CD4-positive, alpha-beta T cell (primary cell): ENCODE measurements at regions not wholly inside any gene's neighbourhood (a gene's known extent, or its start where the extent isn't known, plus 50 kb on each side); places are given as distances from the start of the nearest gene placed in this dataset.

Experiments used
- ATAC-seq: fragments of 200-7000 bp; cut with Tn5 transposase; one replicate; pipeline ENCODE4 v1.10.0; 2022; ENCODE audit warnings: mild to moderate bottlenecking; ENCODE audit not compliant: poor library complexity
- CTCF ChIA-PET: fragments of 350-600 bp; sonication (Branson Sonifier 250); formaldehyde crosslinking; loops from one replicate; lab custom pipeline; 2021; ENCODE audit warnings: antibody characterized with exemption, inconsistent platforms; lab: Charles Lee
- POLR2A ChIA-PET: fragments of 350-600 bp; sonication (Branson Sonifier 250); formaldehyde crosslinking; loops from one replicate; lab custom pipeline; 2021; ENCODE audit warnings: antibody characterized with exemption, inconsistent platforms; lab: Charles Lee
- DNase-seq, 14 experiments: peaks; one replicate each; pipeline ENCODE4 v3.0.0-alpha.2; 2013 to 2020; ENCODE audit warnings: mixed read lengths in 2 of 14
- H3K27ac ChIP-seq, 2 donors: one replicate each; pipeline versions ENCODE4 v1.5.1 to v1.7.0; 2013; ENCODE audit warnings: low read length in 2 of 2, low read depth in 1 of 2, mild to moderate bottlenecking in 1 of 2
- H3K27me3 ChIP-seq, 2 experiments: 1 replicate in 1 of 2; 2 replicates in 1 of 2; pipeline versions ENCODE4 v1.6.1 to v1.7.0; 2013; ENCODE audit warnings: low read length in 2 of 2, control low read depth in 1 of 2, mild to moderate bottlenecking in 1 of 2, moderate library complexity in 1 of 2; ENCODE audit not compliant: insufficient read depth in 2 of 2, control insufficient read depth in 1 of 2
- H3K36me3 ChIP-seq: one replicate; pipeline ENCODE4 v1.6.1; 2013; ENCODE audit warnings: low read length, control low read depth; ENCODE audit not compliant: insufficient read depth
- H3K4me1 ChIP-seq: one replicate; pipeline ENCODE4 v1.6.1; 2013; ENCODE audit warnings: low read length, control low read depth; ENCODE audit not compliant: insufficient read depth
- H3K4me3 ChIP-seq: one replicate; pipeline ENCODE4 v1.5.1; 2013; ENCODE audit warnings: mild to moderate bottlenecking, low read length, moderate library complexity
- H3K9me3 ChIP-seq, 2 experiments: 1 replicate in 1 of 2; 2 replicates in 1 of 2; pipeline versions ENCODE4 v1.6.1 to v1.7.0; 2013; ENCODE audit warnings: low read length in 2 of 2, mild to moderate bottlenecking in 2 of 2, control low read depth in 1 of 2, moderate library complexity in 1 of 2; ENCODE audit not compliant: control insufficient read depth in 1 of 2, insufficient read depth in 1 of 2
- H3K27ac Mint-ChIP-seq: one replicate; pipeline ENCODE4 v1.8.0; 2020; ENCODE audit warnings: mixed read lengths
- H3K27me3 Mint-ChIP-seq: one replicate; pipeline ENCODE4 v1.8.0; 2021; ENCODE audit warnings: mixed read lengths
- H3K36me3 Mint-ChIP-seq: one replicate; pipeline ENCODE4 v1.8.0; 2021; ENCODE audit warnings: low read depth, mixed read lengths
- H3K4me1 Mint-ChIP-seq: one replicate; pipeline ENCODE4 v1.8.0; 2021; ENCODE audit warnings: low read depth, mixed read lengths
- H3K4me3 Mint-ChIP-seq: one replicate; pipeline ENCODE4 v1.8.0; 2020; ENCODE audit warnings: mild to moderate bottlenecking, mixed read lengths
- H3K9me3 Mint-ChIP-seq: one replicate; pipeline ENCODE4 v1.8.0; 2020; ENCODE audit warnings: mixed read lengths
- CTCF ChIP-seq: fragments of 200-600 bp; IDR thresholded peaks from one replicate; pipeline ENCODE4 v1.8.0; 2022; ENCODE audit warnings: antibody characterized with exemption, mild to moderate bottlenecking
- intact Hi-C, 2 experiments: fragments of 100-400 bp; cut with DNase I in 1 of 2; cut with micrococcal nuclease in 1 of 2; formaldehyde crosslinking; loops; one replicate each; pipeline versions ENCODE4 v1.15.1 to v1.9.0; 2023 to 2025; cut with DNase I, micrococcal nuclease

- no peaks in the 10 kb centered on the region for H3K9me3 ChIP-seq
- H3K9me3 Mint-ChIP-seq, result no peaks in the 10 kb centered on the region
- H3K27me3 Mint-ChIP-seq, result no peaks in the 10 kb centered on the region
- intact Hi-C loops, result no loop called here
- H3K27ac ChIP-seq, result no peak overlapping the region
- no peaks in the 10 kb centered on the region for H3K36me3 Mint-ChIP-seq
- no peaks in the 10 kb centered on the region for H3K36me3 ChIP-seq
- no peak for ATAC-seq
- H3K4me3 ChIP-seq, result no peak overlapping the region
- no peak for DNase-seq
- H3K4me1 ChIP-seq, result no peaks in the 10 kb centered on the region
- no peak for TF ChIP-seq CTCF
- no peak overlapping the region for H3K4me3 Mint-ChIP-seq
- no peaks in the 10 kb centered on the region for H3K27me3 ChIP-seq
- CTCF ChIA-PET, result no interaction called here
- no peak overlapping the region for H3K27ac Mint-ChIP-seq
- POLR2A ChIA-PET, result no interaction called here
- peaks cover 6% of the 10 kb centered on the region for H3K4me1 Mint-ChIP-seq
Observed at GRCh38 chrX:13208281-13208935, 111.4 kb downstream of the ATXN3L start.

- Histone ChIP-seq H3K36me3 (no peaks in the 10 kb centered on the region), H3K4me3 (no peak overlapping the region), H3K27me3 (no peaks in the 10 kb centered on the region), H3K27ac (no peak overlapping the region), H3K9me3 (no peaks in the 10 kb centered on the region), H3K4me1 (no peaks in the 10 kb centered on the region)
- POLR2A ChIA-PET, result no interaction called here
- Mint-ChIP-seq H3K4me1 (no peaks in the 10 kb centered on the region), H3K4me3 (no peak overlapping the region), H3K9me3 (no peaks in the 10 kb centered on the region), H3K36me3 (no peaks in the 10 kb centered on the region), H3K27me3 (no peaks in the 10 kb centered on the region), H3K27ac (no peak overlapping the region)
- TF ChIP-seq CTCF, result no peak
- no peak for DNase-seq
- CTCF ChIA-PET, result no interaction called here
- ATAC-seq, result no peak
- intact Hi-C loops, result no loop called here
Observed at GRCh38 chrX:13203271-13203670, 116.6 kb downstream of the ATXN3L start.

- H3K27ac Mint-ChIP-seq, result no peak overlapping the region
- H3K27me3 Mint-ChIP-seq, result no peaks in the 10 kb centered on the region
- Histone ChIP-seq H3K27me3 (no peaks in the 10 kb centered on the region), H3K9me3 (no peaks in the 10 kb centered on the region), H3K36me3 (no peaks in the 10 kb centered on the region), H3K4me1 (no peaks in the 10 kb centered on the region), H3K27ac (no peak overlapping the region), H3K4me3 (no peak overlapping the region)
- ATAC-seq (no peak), DNase-seq (no peak)
- CTCF ChIA-PET, result no interaction called here
- no peaks in the 10 kb centered on the region for H3K4me1 Mint-ChIP-seq
- intact Hi-C loops, result no loop called here
- POLR2A ChIA-PET, result interaction anchor here (0.7 kb wide), 1 partner anchor 248 kb away, joined by 3 read pairs; no protein-coding TSS in a partner anchor
- no peaks in the 10 kb centered on the region for H3K36me3 Mint-ChIP-seq
- TF ChIP-seq CTCF, result no peak
- no peak overlapping the region for H3K4me3 Mint-ChIP-seq
- H3K9me3 Mint-ChIP-seq, result no peaks in the 10 kb centered on the region
Observed at GRCh38 chrX:13201605-13202219, 118.1 kb downstream of the ATXN3L start.
